SK-MEL-5 (cell line): ENCODE measurements at regions not wholly inside any gene's neighbourhood (a gene's known extent, or its start where the extent isn't known, plus 50 kb on each side); places are given as distances from the start of the nearest gene placed in this dataset.
"Not testable (repeated sequence)": the region's sequence is repeated elsewhere in the genome, so short reads cannot be mapped to it uniquely, and the experiment has no call there.

ENCODE experiments used
- DNase-seq: peaks from one replicate; pipeline ENCODE4 v3.0.0-alpha.2; 2016; ENCODE audit warnings: low read depth, low spot score
- in situ Hi-C: cut with HindIII; loops from 2 replicates; pipeline ENCODE4 v1.10.0; 2016; ENCODE audit warnings: low sequenced_read_pairs, high pct_unique_total_duplicates, low pct_unique_long_range_greater_than_20kb

DNA sequence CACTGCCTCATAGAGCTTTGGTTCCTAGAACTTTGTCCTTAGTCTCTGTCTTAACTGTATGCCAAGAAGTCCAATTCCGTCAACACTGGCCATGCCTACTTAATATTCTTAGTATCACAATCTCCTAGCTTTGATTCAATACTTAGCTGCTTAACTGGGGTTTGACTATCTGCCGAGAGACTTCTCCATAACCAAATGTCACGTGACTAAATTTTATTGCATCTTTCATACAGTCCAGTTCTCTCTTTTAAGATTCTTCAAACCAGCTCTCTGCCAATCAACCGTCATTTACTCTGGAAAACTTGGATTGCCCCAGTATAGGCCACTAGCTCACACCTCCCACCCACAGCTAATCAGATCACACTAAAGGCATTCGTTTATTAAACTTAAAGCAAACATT is 122.8 kb downstream of the ATXN7L3B start:
- no peak for DNase-seq
- in situ Hi-C loops: no loop called here

DNA sequence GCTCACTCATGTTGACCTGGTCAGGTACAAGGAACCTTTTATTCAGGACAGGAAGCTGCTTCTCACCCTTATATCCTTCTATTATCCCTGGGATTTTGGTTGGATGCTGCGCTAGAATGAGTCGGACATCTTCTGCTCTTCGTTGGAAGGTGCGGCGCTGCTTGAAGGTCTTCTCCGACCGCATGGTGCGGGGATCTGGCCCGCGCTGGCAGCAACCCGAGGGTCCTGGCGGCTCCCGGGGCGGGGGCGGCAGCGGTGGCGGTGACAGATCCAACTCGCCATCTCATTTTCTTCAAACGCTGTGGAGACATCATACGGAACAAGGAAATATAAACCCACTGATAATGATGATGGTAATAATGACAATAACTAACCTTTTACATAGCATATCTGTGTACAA is 126.3 kb downstream of the ATXN7L3B start:
- in situ Hi-C loops: no loop called here
- no peak for DNase-seq

DNA sequence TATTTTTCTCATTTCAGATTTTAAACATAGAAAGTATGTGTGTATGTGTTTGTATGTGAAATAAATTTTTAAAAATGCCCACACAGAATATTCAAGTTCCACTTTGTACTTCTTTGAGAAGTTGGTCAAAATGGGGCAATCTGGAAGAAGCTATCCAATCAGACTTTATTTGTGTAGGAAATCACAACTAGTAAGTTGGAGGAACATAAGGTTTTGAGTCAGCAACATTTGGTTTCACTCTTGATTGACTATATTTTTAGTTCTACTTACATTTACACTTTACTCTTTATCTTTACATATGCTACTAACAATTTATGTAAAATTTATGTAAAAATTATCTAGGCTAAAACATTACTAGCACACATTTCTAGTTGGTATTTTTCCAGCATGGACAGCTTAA is 128.1 kb downstream of the ATXN7L3B start:
- in situ Hi-C loops: no loop called here
- no peak for DNase-seq

DNA sequence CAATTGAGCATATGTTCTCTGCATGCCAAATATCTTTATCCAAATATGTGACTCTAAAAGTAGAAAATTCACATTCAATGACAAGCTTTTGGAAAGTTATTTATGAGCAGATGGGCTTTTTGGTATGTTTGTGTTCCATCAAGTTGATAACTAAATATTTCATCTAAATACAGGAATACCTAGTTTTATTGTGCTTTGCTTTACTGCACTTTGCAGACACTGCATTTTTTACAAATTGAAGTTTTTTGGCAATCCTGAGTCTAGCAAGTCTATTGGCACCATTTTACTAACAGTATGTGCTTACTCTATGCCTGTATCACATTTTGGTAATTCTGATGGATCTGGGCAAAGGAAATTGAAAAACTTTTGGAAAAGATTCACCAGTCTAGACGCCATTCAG is 133.8 kb downstream of the ATXN7L3B start:
- in situ Hi-C loops: no loop called here
- DNase-seq: no peak

DNA sequence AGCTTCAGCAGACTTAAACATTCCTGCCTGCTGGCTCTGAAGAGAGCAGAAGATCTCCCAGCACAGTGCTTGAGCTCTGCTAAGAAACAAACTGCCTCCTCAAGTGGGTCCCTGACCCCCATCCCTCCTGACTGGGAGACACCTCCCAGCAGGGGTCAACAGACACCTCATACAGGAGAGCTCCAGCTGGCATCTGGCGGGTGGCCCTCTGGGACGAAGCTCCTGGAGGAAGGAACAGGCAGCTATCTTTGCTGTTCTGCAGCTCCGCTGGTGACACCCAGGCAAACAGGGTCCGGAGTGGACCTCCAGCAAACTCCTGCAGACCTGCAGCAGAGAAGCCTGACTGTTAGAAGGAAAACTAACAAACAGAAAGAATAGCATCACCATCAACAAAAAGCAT is 139.3 kb downstream of the ATXN7L3B start:
- DNase-seq, in situ Hi-C loops: not testable (repeated sequence)

DNA sequence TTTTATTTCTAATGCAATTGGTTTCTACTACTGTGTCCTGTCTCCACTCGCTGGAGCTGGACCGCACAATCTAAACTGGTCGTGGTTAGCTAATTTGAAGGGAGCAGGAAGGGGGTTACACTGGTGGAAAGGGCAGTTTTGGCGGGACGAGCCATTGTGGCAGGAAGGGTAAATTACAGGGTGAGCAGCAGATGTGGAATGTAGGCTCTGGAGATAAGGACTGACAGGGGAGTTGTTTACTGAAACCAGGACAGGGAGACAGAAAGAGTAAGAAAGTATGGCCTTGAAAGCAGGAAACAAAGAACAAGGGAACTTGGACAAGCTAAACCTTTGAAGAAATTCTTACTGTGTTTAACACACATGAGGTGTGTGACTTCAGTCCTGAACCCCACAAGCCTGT is 147.8 kb downstream of the ATXN7L3B start:
- in situ Hi-C loops: no loop called here

DNA sequence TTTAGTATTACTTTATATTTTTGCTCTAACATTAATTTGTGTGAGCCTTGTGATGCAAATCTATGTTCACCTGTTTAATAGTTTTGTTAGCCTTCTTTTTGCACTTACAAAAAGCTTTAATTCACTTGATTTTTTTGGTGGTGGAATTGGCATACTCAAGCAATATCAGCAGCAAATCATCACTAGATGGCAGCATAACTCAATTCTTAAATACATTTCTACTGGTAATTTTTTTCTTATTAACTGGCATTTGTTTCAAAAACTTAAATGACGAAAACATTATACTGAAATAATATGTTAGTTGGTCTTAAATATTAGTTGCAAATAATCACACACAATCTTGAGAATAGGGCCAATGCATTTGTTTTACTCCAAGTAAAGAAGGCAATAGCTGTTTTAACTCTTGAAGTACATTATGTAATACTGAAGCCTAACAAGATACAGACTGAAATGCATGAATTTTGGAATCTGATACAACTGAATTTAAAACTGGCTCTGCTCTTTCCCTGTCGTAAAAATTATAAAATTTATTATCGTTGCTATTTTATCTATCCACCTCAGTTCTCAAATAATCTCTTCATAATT is 151.5 kb downstream of the ATXN7L3B start:
- DNase-seq: peak; percentile 67
- in situ Hi-C loops: no loop called here

More for the DNA sequence above, 147.8 kb downstream of the ATXN7L3B start:
- DNase-seq: no peak

DNA sequence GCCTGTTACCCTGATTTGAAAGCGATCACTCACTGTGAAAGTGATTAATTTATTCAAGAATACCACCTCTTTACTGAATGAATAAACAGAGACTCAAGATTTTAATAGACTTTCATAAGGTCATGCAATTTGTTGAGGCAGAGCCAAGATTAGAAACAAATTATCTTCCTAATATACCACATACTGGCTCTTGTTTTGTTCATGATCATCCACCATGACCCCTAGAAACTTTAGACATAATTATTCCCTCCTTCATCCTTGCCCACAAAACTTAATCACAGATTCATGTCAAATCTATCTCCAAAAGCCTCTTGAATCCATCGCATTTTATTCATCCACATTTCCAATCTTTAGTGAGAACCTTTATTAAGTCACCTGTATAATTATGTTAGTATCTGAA is 152.3 kb downstream of the ATXN7L3B start:
- in situ Hi-C loops: no loop called here
- no peak for DNase-seq

DNA sequence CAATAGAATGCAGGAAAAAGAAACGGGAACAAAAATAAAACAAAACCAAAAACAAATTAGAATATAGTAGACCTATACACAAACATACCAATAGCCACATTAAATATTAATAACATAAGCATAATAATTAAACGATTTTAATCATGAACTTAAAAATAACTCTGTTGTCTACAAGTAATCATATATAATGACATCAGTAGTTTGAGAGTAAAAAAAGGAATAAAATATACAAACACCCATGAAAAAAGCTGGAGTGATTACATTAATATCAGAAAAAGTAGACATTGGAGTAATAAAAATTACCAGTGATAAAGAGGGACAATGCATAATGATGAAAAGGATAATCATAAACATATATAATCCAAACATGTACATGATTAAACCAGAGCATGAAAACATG is 181.8 kb downstream of the ATXN7L3B start:
- no peak for DNase-seq
- in situ Hi-C loops: no loop called here

DNA sequence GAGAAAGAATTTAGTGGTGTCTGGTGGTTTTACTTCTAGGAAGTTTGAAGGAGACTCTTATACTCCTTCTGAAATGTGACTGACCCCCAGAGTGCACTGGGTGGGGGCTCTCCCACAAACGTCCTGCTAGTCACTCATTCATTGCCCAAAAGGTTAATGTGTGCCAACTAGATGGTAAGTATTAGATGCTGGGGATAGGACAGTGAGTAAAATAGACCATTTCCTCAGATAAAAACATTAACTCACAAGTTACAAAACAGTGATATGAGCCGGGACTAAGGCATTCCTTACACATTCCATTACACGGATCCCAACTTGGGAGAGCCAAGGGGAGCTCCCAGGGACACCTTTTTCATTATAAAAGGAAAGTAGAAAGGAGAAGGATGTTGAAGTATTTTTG is 185.1 kb downstream of the ATXN7L3B start:
- in situ Hi-C loops: no loop called here
- no peak for DNase-seq

DNA sequence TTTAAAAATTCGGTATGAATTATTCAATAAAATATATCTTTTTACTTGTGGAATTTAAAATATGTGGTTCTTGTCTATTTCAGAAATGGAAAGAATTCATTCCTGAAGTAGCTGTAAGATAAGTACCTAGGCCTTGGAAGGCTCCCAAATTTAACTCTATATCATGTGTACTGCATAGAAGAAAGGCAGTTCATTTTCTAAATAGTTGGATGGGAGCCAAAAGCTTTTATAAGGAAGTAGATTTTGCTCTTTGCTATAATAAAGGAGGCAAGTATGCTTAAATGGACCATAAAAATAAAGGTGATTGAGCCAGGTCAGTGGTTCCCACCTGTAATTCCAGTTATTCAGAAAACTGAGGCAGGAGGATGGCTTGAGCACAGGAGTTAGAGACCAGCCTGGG is 187.5 kb downstream of the ATXN7L3B start:
- in situ Hi-C loops: no loop called here

DNA sequence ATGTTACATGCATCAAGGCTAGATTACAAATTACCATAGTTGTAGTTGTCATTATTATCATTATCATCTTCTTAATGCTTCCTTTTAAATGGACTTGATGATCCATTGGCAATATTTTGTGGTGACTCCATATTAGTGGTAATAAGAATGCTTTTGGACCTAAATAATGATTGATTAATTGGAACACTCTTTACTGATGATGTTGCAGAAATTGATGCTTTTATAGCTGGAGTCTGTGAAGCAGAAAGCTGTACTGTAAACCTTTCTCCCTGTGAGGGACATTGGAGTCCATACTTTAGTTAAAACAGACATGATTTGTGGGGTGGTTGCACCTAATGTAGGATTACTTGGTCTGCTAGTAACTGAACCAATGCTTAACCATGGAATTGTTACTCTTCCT is 190.4 kb downstream of the ATXN7L3B start:
- in situ Hi-C loops: no loop called here

More for the DNA sequence above, 187.5 kb downstream of the ATXN7L3B start:
- no peak for DNase-seq

DNA sequence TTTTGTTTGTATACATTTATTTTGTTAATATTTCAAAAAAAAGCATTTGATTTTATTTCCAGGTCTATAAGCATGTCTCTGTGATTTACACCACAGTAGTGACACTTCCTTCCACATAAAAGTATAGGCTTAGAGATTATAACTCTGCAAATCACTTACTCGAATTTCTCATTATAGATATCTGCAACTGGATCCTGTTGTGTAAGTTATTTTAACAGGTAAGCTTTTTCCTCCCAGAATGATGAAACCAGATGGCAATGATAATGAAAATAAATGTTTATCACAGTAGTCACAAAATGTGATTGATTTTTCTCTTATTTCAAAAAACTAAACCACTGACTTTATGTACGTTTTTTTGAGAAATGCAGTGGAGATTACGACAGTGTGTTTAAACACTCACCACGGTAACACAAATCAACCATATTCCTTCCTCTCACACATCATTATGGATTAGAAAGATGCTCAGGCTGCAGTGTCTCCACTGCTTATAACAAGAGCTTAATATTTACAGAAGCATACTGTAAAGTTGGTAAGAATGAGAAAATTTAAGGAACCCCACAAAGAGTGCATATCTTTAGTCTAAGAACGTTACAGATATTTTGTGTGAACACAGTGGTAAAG is 194.6 kb downstream of the ATXN7L3B start:
- DNase-seq: no peak
- in situ Hi-C loops: no loop called here

More for the DNA sequence above, 190.4 kb downstream of the ATXN7L3B start:
- no peak for DNase-seq

DNA sequence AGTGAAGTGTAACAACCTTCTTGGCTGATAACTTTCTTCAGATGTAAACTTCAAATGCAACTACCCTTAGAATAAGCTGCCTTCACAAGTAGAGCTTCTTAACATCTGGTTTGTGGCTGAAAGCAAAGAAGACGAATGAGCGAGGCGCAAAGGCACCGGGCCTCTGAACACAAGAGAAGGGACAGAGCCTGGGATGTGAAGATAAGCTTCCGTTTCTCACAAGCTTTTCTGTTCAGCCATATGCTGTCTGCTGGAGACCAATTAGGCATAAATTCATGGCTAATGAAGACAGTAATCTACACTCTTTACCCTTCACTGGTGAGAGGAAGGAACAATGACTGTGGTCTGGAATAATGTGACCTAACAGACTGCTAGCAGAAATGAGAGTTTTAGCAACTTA is 195.2 kb downstream of the ATXN7L3B start:
- in situ Hi-C loops: no loop called here
- DNase-seq: no peak

DNA sequence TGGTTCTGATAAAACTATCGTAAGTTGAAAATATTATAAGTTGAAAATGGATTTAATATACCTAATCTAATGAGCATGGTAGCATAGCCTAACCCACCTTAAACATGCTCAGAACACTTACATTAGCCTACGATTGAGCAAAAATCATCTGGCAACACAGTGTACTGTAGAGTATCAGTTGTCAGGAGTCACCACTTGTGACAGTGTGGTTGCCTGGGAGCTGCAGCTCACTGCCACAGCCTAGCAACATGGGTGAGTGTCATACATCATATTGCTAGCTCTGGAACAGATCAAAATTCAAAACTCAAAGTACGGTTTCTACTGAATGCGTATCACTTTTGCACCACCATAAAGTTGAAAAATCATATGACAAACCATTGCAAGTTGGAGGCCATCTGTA is 203.5 kb downstream of the ATXN7L3B start:
- DNase-seq: no peak
- in situ Hi-C loops: no loop called here

DNA sequence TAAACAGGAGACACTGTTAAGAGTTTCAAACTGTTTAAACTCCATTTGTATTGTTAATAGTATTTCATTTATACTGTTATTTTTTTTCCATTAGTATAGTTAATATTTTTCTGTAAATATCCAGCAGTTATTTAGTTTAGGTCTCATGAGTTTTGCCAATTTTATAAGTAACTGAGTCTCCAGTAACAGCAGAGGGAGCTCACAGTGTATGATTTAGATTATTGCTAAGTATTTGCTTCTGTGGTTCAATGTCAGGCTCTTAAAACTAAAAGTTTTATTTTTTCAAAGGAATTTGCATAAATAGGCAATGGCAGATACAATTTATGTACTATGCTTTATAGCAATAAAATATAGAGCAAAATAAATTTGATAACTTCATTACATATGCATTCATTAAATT is 209.7 kb downstream of the ATXN7L3B start:
- in situ Hi-C loops: no loop called here
- peak; percentile 26 for DNase-seq

DNA sequence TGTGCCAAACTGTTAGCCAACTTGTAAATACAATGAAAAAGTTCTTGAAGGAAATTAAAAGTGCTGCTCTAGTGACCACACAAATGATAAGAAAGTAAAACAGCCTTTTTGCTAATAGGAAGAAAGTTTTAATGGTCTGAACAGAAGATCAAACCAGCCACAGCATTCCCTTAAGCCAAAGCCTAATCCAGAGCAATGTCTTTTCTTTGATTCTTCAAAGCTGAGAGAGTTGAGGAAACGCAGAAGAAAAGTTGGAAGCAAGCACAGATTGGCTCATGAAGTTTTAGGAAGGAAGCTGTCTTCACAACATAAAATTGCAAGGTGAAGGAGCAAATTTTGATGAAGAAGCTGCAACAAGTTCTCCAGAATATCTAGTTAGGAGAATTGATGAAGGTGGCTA is 213.8 kb downstream of the ATXN7L3B start:
- no peak for DNase-seq
- in situ Hi-C loops: no loop called here

DNA sequence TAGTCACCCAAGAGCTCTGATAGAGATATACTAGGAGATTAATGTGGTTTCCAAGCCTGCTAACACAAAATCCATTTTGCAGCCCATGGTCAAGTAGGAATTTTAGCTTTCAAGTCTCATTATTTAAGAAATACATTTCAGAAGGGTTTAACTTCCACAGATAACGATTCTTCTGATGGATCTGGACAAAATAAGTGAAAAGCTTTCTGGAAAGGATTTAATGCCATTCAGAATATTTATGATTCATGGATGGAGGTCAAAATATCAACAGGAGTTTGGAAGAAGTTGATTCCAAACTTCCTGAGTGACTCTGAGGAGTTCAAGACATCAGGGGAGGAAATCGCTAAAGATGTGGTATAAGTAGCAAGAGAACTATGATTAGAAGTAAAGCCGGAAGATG is 214.6 kb downstream of the ATXN7L3B start:
- in situ Hi-C loops: no loop called here
- no peak for DNase-seq

DNA sequence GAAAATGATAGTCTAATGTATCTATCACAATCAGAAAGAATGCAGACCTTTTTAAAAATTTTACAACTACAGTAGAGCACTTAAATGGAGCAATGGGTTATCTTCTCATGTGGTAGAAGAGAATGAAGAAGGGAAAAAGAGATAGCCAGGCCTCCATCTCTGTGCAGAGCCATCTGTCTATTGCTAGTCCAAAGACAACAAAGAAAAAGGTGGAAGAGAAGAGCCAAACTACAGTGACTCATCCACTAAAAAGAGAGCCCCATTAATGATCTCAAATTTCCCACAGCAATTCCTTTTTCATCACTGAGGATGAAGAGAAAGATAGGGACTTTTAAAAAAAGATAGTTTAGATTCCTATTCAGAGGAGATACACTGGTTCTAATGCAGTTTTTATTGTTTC is 232.9 kb downstream of the ATXN7L3B start:
- DNase-seq: no peak
- in situ Hi-C loops: no loop called here

DNA sequence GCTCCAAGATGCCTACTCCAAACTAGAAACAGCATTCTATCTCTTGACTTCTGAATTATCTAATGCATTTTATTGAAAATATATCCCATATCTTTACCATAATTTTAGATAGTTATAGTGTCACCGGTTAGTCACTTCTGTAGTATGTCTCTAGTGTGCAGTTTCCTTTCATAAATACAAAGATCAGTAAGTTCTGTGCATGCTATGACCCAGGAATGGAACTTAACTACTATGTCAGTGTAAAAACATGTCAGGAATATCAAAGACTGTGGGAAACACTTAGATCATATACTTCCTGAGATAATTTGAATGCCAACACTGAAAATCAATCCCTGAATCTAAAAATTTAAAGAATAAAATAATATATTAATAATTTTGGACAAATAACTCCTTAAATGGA is 237.6 kb downstream of the ATXN7L3B start:
- DNase-seq: no peak

More for the DNA sequence above, 237.6 kb downstream of the ATXN7L3B start:
- in situ Hi-C loops: no loop called here
